HL-60 (cell line): ENCODE measurements at regions not wholly inside any gene's neighbourhood (a gene's known extent, or its start where the extent isn't known, plus 50 kb on each side); places are given as distances from the start of the nearest gene placed in this dataset.

ENCODE experiments used
- DNase-seq, 2 experiments: peaks; one replicate each; pipeline ENCODE4 v3.0.0-alpha.2; 2010 to 2020; ENCODE audit warnings: low read depth in 1 of 2, low spot score in 1 of 2
- H3K27ac ChIP-seq: fragments of 250-450 bp; sonication (Bioruptor Pico); replicated peaks from 2 replicates; pipeline ENCODE4 v1.5.1; 2020; ENCODE audit warnings: mild to moderate bottlenecking, moderate library complexity
- H3K27me3 ChIP-seq: fragments of 250-450 bp; sonication (Bioruptor Pico); 2 replicates; pipeline ENCODE4 v1.5.1; 2021; ENCODE audit warnings: mild to moderate bottlenecking, moderate library complexity; ENCODE audit not compliant: insufficient read depth, poor library complexity, severe bottlenecking
- H3K4me3 ChIP-seq: replicated peaks from 2 replicates; pipeline ENCODE4 v1.5.1; 2011; ENCODE audit warnings: mild to moderate bottlenecking, control low read depth, low read length; ENCODE audit not compliant: insufficient read depth
- GABPA ChIP-seq: IDR thresholded peaks from 2 replicates; pipeline ENCODE4 v1.6.1; 2012; ENCODE audit warnings: low read depth
- POLR2AphosphoS5 ChIP-seq: IDR thresholded peaks from 2 replicates; pipeline ENCODE4 v1.6.1; 2012; ENCODE audit warnings: low read depth
- REST ChIP-seq: IDR thresholded peaks from 2 replicates; pipeline ENCODE4 v1.6.1; 2012; ENCODE audit warnings: low read depth; ENCODE audit not compliant: insufficient replicate concordance
- SPI1 ChIP-seq: IDR thresholded peaks from 2 replicates; pipeline ENCODE4 v1.6.1; 2012; ENCODE audit warnings: low read depth, mild to moderate bottlenecking, borderline replicate concordance
- TF ChIP-seq, protein P1 (sequence below): IDR thresholded peaks from one replicate; pipeline ENCODE4 v1.5.1; 2011; ENCODE audit warnings: low read length, control low read depth, inconsistent platforms; ENCODE audit not compliant: insufficient read depth

- TF ChIP-seq, protein P1, sequence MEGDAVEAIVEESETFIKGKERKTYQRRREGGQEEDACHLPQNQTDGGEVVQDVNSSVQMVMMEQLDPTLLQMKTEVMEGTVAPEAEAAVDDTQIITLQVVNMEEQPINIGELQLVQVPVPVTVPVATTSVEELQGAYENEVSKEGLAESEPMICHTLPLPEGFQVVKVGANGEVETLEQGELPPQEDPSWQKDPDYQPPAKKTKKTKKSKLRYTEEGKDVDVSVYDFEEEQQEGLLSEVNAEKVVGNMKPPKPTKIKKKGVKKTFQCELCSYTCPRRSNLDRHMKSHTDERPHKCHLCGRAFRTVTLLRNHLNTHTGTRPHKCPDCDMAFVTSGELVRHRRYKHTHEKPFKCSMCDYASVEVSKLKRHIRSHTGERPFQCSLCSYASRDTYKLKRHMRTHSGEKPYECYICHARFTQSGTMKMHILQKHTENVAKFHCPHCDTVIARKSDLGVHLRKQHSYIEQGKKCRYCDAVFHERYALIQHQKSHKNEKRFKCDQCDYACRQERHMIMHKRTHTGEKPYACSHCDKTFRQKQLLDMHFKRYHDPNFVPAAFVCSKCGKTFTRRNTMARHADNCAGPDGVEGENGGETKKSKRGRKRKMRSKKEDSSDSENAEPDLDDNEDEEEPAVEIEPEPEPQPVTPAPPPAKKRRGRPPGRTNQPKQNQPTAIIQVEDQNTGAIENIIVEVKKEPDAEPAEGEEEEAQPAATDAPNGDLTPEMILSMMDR, result no peak
- TF ChIP-seq SPI1 (no peak), REST (no peak), GABPA (no peak), POLR2AphosphoS5 (no peak)
- Histone ChIP-seq H3K4me3 (no peak overlapping the region), H3K27me3 (peaks cover 9% of the 10 kb centered on the region), H3K27ac (no peak overlapping the region)
- no peak for DNase-seq
Measured at GRCh38 chr22:22388494-22388893, 120.0 kb downstream of the ZNF280B start.

DNA sequence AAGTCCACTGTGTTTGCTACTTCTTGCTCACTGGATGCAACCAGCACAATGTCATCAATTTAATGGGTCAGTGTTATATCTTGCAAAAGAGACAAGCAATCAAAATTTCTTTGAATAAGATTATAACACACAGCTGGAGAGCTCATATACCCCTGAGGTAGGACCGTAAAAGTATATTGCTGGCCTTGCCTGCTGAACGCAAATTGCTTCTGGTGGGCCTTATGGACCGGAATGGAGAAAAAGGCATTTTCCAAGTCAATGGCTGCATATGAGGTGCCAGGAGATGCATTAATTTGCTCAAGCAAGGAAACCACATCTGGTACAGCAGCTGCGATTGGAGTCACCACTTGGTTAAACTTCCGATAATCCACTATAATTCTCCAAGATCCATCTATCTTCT, 119.1 kb downstream of the ZNF280B start:
- TF ChIP-seq, protein P1, result no peak
- TF ChIP-seq GABPA, result no peak
- no peak for TF ChIP-seq SPI1
- TF ChIP-seq REST, result no peak
- no peak for TF ChIP-seq POLR2AphosphoS5
- Histone ChIP-seq H3K27me3 (peaks cover 1% of the 10 kb centered on the region), H3K27ac (no peak overlapping the region), H3K4me3 (no peak overlapping the region)
- no peak for DNase-seq

GRCh38 chr22:22390989-22391388, 117.6 kb downstream of the ZNF280B start:
- Histone ChIP-seq H3K27me3 (no peaks in the 10 kb centered on the region), H3K27ac (no peak overlapping the region), H3K4me3 (no peak overlapping the region)
- no peak for DNase-seq
- TF ChIP-seq POLR2AphosphoS5 (no peak), SPI1 (no peak), GABPA (no peak), REST (no peak)
- TF ChIP-seq, protein P1, result no peak
